Osteoblast (primary cell): ENCODE measurements at regions not wholly inside any gene's neighbourhood (a gene's known extent, or its start where the extent isn't known, plus 50 kb on each side); places are given as distances from the start of the nearest gene placed in this dataset.
"Not testable (repeated sequence)": the region's sequence is repeated elsewhere in the genome, so short reads cannot be mapped to it uniquely, and the experiment has no call there.

Experiments used
- DNase-seq: peaks from one replicate; pipeline ENCODE4 v3.0.0; 2011; ENCODE audit warnings: low spot score, mixed read lengths; ENCODE audit not compliant: insufficient read length; ENCODE audit errors: missing footprints
- H2AFZ ChIP-seq: 2 replicates; pipeline ENCODE4 v1.6.0; 2011; ENCODE audit warnings: mild to moderate bottlenecking, low read length
- H3K27ac ChIP-seq: 2 replicates; pipeline ENCODE4 v1.5.1; 2011; ENCODE audit warnings: mild to moderate bottlenecking, low read depth, low read length, moderate library complexity
- H3K27me3 ChIP-seq: 2 replicates; pipeline ENCODE4 v1.6.0; 2012; ENCODE audit warnings: mild to moderate bottlenecking, control low read depth, inconsistent platforms, low read length, moderate library complexity; ENCODE audit not compliant: insufficient read depth
- H3K36me3 ChIP-seq: 2 replicates; pipeline ENCODE4 v1.5.1; 2011; ENCODE audit warnings: mild to moderate bottlenecking, low read length, control low read depth, moderate library complexity; ENCODE audit not compliant: insufficient read depth
- H3K4me1 ChIP-seq: 2 replicates; pipeline ENCODE4 v1.5.1; 2011; ENCODE audit warnings: mild to moderate bottlenecking, low read length, control low read depth, moderate library complexity; ENCODE audit not compliant: insufficient read depth
- H3K4me2 ChIP-seq: 2 replicates; pipeline ENCODE4 v1.6.0; 2011; ENCODE audit warnings: mild to moderate bottlenecking, low read length; ENCODE audit not compliant: insufficient read depth
- H3K4me3 ChIP-seq: fragments of 200-600 bp; sonication (generic); 3 replicates; pipeline ENCODE4 v1.5.1; 2012; ENCODE audit warnings: mild to moderate bottlenecking, low read length, inconsistent platforms; ENCODE audit not compliant: insufficient read depth
- H3K79me2 ChIP-seq: 2 replicates; pipeline ENCODE4 v1.6.0; 2012; ENCODE audit warnings: mild to moderate bottlenecking, low read length, control low read depth, inconsistent platforms; ENCODE audit not compliant: insufficient read depth
- H3K9me3 ChIP-seq: 2 replicates; pipeline ENCODE4 v1.5.1; 2011; ENCODE audit warnings: low read depth, low read length, control low read depth
- H4K20me1 ChIP-seq: 2 replicates; pipeline ENCODE4 v1.6.0; 2012; ENCODE audit warnings: mild to moderate bottlenecking, low read length, control low read depth; ENCODE audit not compliant: insufficient read depth

DNA sequence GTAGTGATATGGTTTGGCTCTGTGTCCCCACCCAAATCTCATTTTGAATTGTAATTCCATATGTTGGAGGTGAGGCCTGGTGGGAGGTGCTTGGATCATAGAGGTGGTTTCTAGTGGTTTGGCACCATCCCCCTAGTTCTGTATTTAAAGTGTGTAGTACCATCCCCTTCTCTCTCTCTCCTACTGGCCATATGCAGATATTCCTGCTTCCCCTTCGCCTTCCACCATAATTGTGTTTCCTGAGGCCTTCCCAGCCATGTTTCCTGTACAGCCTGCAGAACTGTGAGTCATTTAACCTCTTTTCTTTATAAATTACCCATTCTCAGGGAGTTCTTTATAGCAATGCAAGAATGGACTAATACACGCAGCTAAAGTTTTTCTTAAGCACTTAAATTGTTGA lies 340.0 kb downstream of the ANAPC1 start:
- H3K9me3 ChIP-seq, H3K27me3 ChIP-seq, H2AFZ ChIP-seq, H4K20me1 ChIP-seq, H3K36me3 ChIP-seq, H3K4me3 ChIP-seq, H3K79me2 ChIP-seq, H3K27ac ChIP-seq, H3K4me1 ChIP-seq, DNase-seq, H3K4me2 ChIP-seq: not testable (repeated sequence)

DNA sequence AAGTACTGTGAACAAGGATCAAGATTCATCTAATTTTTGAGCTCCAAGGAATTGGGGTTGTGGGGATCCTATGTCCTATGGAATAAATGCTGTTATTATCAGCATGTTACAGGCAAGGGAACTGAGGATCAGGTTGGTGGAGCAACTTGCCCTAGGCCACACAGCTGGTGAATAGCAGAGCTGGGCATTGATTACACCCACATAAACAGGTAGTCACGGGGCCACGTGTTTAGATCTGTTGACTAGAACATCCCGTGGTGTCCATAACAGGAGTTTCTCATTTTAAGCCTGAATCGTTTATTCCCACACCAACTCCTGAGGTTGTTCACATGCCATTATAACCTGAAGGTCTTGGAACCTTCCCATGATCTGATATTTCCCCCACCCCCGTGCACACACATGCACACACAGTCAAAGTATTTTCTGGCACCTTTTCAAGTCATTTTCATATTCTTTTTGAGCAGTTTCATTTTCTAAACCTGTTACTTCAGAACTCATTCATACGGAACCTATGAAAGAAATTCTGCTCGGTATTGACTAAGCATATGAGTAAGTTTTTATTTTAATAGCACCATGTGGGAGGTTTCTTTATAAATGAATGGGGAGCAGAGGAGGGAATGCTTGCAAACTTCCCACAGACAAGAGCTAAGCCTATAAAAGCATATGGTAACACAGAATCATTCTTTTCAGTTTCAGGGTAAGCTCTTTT lies 338.1 kb downstream of the ANAPC1 start:
- H3K9me3 ChIP-seq, H3K4me1 ChIP-seq, H3K4me2 ChIP-seq, H2AFZ ChIP-seq, H3K4me3 ChIP-seq, H3K79me2 ChIP-seq, H3K27ac ChIP-seq, DNase-seq, H3K36me3 ChIP-seq, H4K20me1 ChIP-seq, H3K27me3 ChIP-seq: not testable (repeated sequence)

DNA sequence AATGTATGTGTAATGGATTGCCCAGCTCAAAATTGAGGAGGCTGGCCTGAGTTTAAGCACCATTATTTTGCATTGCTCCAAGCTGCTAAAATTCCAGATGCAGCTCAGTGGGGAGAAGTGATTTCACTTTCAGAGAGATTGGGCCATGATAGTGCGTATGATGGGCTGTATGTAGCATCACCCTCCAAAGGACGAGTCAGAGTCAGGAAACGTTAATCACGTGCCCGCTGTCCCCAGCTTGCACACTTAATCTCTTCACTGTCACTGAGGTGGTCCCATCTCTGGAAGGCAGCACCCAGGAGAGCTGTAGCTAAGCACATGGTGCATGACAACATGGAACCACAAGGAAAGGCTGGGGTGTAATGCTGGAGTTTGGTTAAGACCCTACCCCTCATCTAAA lies 337.4 kb downstream of the ANAPC1 start:
- not testable (repeated sequence) for H3K9me3 ChIP-seq, H3K36me3 ChIP-seq

GRCh38 chr2:111549174-111549573 lies 334.8 kb downstream of the ANAPC1 start:
- H3K9me3 ChIP-seq, H3K79me2 ChIP-seq, H3K4me2 ChIP-seq, H3K27me3 ChIP-seq, H3K4me3 ChIP-seq, DNase-seq, H2AFZ ChIP-seq, H3K36me3 ChIP-seq, H3K4me1 ChIP-seq, H3K27ac ChIP-seq, H4K20me1 ChIP-seq: not testable (repeated sequence)

More for the DNA sequence above, 337.4 kb downstream of the ANAPC1 start:
- H3K79me2 ChIP-seq, H3K27ac ChIP-seq, H3K4me2 ChIP-seq, H3K27me3 ChIP-seq, H4K20me1 ChIP-seq, DNase-seq, H3K4me3 ChIP-seq, H2AFZ ChIP-seq, H3K4me1 ChIP-seq: not testable (repeated sequence)

- not testable (repeated sequence) for H3K4me2 ChIP-seq, H3K4me3 ChIP-seq, H2AFZ ChIP-seq, DNase-seq, H3K27me3 ChIP-seq, H3K4me1 ChIP-seq, H3K36me3 ChIP-seq, H3K79me2 ChIP-seq, H3K9me3 ChIP-seq, H4K20me1 ChIP-seq, H3K27ac ChIP-seq
These were observed 332.6 kb downstream of the ANAPC1 start for GRCh38 chr2:111551428-111551827.

GRCh38 chr2:111552625-111553024 lies 331.4 kb downstream of the ANAPC1 start:
- not testable (repeated sequence) for H3K4me3 ChIP-seq, H4K20me1 ChIP-seq, H3K4me1 ChIP-seq, H3K4me2 ChIP-seq, H3K79me2 ChIP-seq, H3K36me3 ChIP-seq, DNase-seq, H2AFZ ChIP-seq, H3K27ac ChIP-seq, H3K27me3 ChIP-seq, H3K9me3 ChIP-seq

DNA sequence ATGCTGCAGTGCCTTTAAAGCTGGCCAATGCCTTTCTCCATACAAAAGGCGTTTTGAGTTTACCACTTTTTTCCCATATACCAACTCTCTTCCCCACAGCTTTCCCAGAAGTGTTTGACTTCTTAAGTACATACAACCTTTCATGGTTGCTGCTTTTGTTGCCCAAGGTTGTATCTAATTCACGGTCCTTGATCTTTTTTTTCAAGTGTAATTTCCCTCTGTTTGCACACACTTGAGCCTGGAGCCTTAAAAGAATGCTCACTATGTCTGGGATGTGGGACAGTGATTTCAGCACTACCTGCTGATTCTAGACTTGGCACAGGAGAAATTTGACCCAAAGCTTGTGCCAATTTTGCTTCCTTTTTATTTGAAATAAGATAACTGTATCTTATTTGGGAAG lies 324.7 kb downstream of the ANAPC1 start:
- not testable (repeated sequence) for H3K27ac ChIP-seq, H3K9me3 ChIP-seq, H3K36me3 ChIP-seq, H3K79me2 ChIP-seq, H3K4me2 ChIP-seq, H2AFZ ChIP-seq, H3K27me3 ChIP-seq, H3K4me3 ChIP-seq, DNase-seq, H4K20me1 ChIP-seq, H3K4me1 ChIP-seq

GRCh38 chr2:111559814-111560213 lies 324.2 kb downstream of the ANAPC1 start:
- not testable (repeated sequence) for H4K20me1 ChIP-seq, H3K4me1 ChIP-seq, H3K27me3 ChIP-seq, H3K36me3 ChIP-seq, H3K27ac ChIP-seq, H3K9me3 ChIP-seq, H3K79me2 ChIP-seq, H3K4me3 ChIP-seq, H2AFZ ChIP-seq, DNase-seq, H3K4me2 ChIP-seq

- not testable (repeated sequence) for H4K20me1 ChIP-seq, H3K27me3 ChIP-seq, H3K9me3 ChIP-seq, H3K36me3 ChIP-seq, H3K4me1 ChIP-seq, H3K79me2 ChIP-seq, H2AFZ ChIP-seq, DNase-seq, H3K4me3 ChIP-seq, H3K27ac ChIP-seq, H3K4me2 ChIP-seq
These were observed 317.9 kb downstream of the ANAPC1 start for GRCh38 chr2:111566068-111566467.
